Endothelial cell of umbilical vein (primary cell): ENCODE measurements at regions not wholly inside any gene's neighbourhood (a gene's known extent, or its start where the extent isn't known, plus 50 kb on each side); places are given as distances from the start of the nearest gene placed in this dataset.

Source experiments
- BruUV-seq: library from RNA; stranded (reverse); fragments of 400-500 nt; replicated peaks from 2 replicates; lab custom pipeline; 2021; lab: Mats Ljungman, UMichigan
- CTCF ChIA-PET: fragments of 300-600, 350-600 bp; sonication (Branson Sonifier 250); formaldehyde crosslinking; loops from one replicate; lab custom pipeline; 2021; ENCODE audit warnings: antibody characterized with exemption, inconsistent platforms; lab: Charles Lee
- POLR2A ChIA-PET: fragments of 300-600, 350-600 bp; sonication (Branson Sonifier 250); formaldehyde crosslinking; loops from one replicate; lab custom pipeline; 2021; ENCODE audit warnings: antibody characterized with exemption, inconsistent platforms; lab: Charles Lee
- DNase-seq: peaks from one replicate; pipeline ENCODE4 v3.0.0-alpha.2; 2011; ENCODE audit warnings: low read depth, low spot score
- FAIRE-seq: peaks from 2 replicates; lab custom pipeline; 2011; peaks lifted over from hg19 to GRCh38; lab: Jason Lieb, UNC
- H2AFZ ChIP-seq: 2 replicates; pipeline ENCODE4 v1.6.0; 2012; ENCODE audit warnings: low read depth, low read length, control low read depth, inconsistent platforms
- H3K27ac ChIP-seq: 2 replicates; pipeline ENCODE4 v1.5.1; 2011; ENCODE audit warnings: low read depth, mild to moderate bottlenecking, control low read depth, low read length, moderate library complexity; ENCODE audit not compliant: insufficient read depth
- H3K27me3 ChIP-seq, 2 experiments: 2 replicates each; pipeline versions ENCODE4 v1.6.0 to v1.6.1; 2011; ENCODE audit warnings: low read length in 2 of 2, mixed read lengths in 1 of 2; ENCODE audit not compliant: control insufficient read depth in 2 of 2, insufficient read depth in 2 of 2
- H3K36me3 ChIP-seq, 2 experiments: 2 replicates in 1 of 2; 3 replicates in 1 of 2; pipeline ENCODE4 v1.5.1; 2011; ENCODE audit warnings: low read length in 2 of 2, mild to moderate bottlenecking in 1 of 2, moderate library complexity in 1 of 2; ENCODE audit not compliant: control insufficient read depth in 2 of 2, insufficient read depth in 2 of 2; ENCODE audit errors: extremely low read depth in 1 of 2
- H3K4me1 ChIP-seq: 3 replicates; pipeline ENCODE4 v1.5.1; 2011; ENCODE audit warnings: mild to moderate bottlenecking, low read length; ENCODE audit not compliant: control insufficient read depth, insufficient read depth; ENCODE audit errors: extremely low read depth
- H3K4me2 ChIP-seq: 2 replicates; pipeline ENCODE4 v1.6.1; 2011; ENCODE audit warnings: low read length, control low read depth, mixed read lengths; ENCODE audit not compliant: insufficient read depth
- H3K4me3 ChIP-seq, 3 experiments: fragments of 200-600 bp in 1 of 3; sonication (generic), shearing (Covaris generic) in 1 of 3; replicated peaks in 1 of 3; 2 replicates each; pipeline ENCODE4 v1.5.1; 2011 to 2016; ENCODE audit warnings: control low read depth in 3 of 3, low read length in 3 of 3, mild to moderate bottlenecking in 2 of 3, inconsistent platforms in 1 of 3, low read depth in 1 of 3, moderate library complexity in 1 of 3; ENCODE audit not compliant: insufficient read depth in 1 of 3
- H3K79me2 ChIP-seq: 2 replicates; pipeline ENCODE4 v1.6.0; 2012; ENCODE audit warnings: low read length, inconsistent platforms; ENCODE audit not compliant: control insufficient read depth, insufficient read depth
- H3K9ac ChIP-seq: replicated peaks from 2 replicates; pipeline ENCODE3; 2011; ENCODE audit warnings: low read length, control low read depth; ENCODE audit not compliant: insufficient read depth; ENCODE audit errors: extremely low read depth
- H3K9me1 ChIP-seq: replicated peaks from 3 replicates; pipeline ENCODE4 v1.6.0; 2011; ENCODE audit warnings: mild to moderate bottlenecking, low read length; ENCODE audit not compliant: control insufficient read depth, insufficient read depth; ENCODE audit errors: extremely low read depth
- H3K9me3 ChIP-seq: replicated peaks from 2 replicates; pipeline ENCODE4 v1.5.1; 2012; ENCODE audit warnings: low read length, inconsistent platforms; ENCODE audit not compliant: control insufficient read depth, insufficient read depth
- H4K20me1 ChIP-seq: replicated peaks from 2 replicates; pipeline ENCODE3; 2011; ENCODE audit warnings: mild to moderate bottlenecking, low read length; ENCODE audit not compliant: control insufficient read depth, insufficient read depth; ENCODE audit errors: extremely low read depth
- FOS ChIP-seq: IDR thresholded peaks from 2 replicates; pipeline ENCODE4 v1.6.1; 2011; ENCODE audit warnings: mild to moderate bottlenecking, low read length, moderate library complexity, borderline replicate concordance; ENCODE audit not compliant: insufficient read depth
- GATA2 ChIP-seq: IDR thresholded peaks from 2 replicates; pipeline ENCODE4 v1.7.0; 2011; ENCODE audit warnings: low read depth, mild to moderate bottlenecking, moderate library complexity, mixed read lengths, low read length; ENCODE audit not compliant: insufficient read length, insufficient read depth
- JUN ChIP-seq: IDR thresholded peaks from 2 replicates; pipeline ENCODE4 v1.6.1; 2011; ENCODE audit warnings: borderline replicate concordance, low read depth; ENCODE audit not compliant: insufficient read length, insufficient read depth
- MYC ChIP-seq: IDR thresholded peaks from one replicate; pipeline ENCODE4 v1.6.1; 2011; ENCODE audit warnings: mild to moderate bottlenecking, low read depth, low read length
- POLR2A ChIP-seq: IDR thresholded peaks from 2 replicates; pipeline ENCODE4 v1.6.1; 2012; ENCODE audit warnings: low read depth, mild to moderate bottlenecking, control low read depth, low read length
- POLR2AphosphoS5 ChIP-seq: IDR thresholded peaks from 2 replicates; pipeline ENCODE4 v1.6.1; 2012; ENCODE audit warnings: low read depth, mild to moderate bottlenecking, control low read depth, low read length, moderate library complexity; ENCODE audit not compliant: insufficient read depth
- dilution Hi-C: fragments of 300-500 bp; cut with MboI; formaldehyde crosslinking; loops from one replicate; pipeline ENCODE4 v1.15.0; 2019; ENCODE audit warnings: low sequenced_read_pairs; ENCODE audit not compliant: extremely low pct_ligation_motif_present
- intact Hi-C: fragments of 100-400 bp; cut with micrococcal nuclease; formaldehyde crosslinking; loops from one replicate; pipeline ENCODE4 v1.10.0; 2022
- TF ChIP-seq, protein P1 (sequence below), 2 donors: IDR thresholded peaks; 1 replicate in 1 of 2; 2 replicates in 1 of 2; pipeline ENCODE4 v1.5.1; 2011; ENCODE audit warnings: low read length in 2 of 2, mild to moderate bottlenecking in 2 of 2, moderate library complexity in 2 of 2, control low read depth in 1 of 2, inconsistent platforms in 1 of 2, low read depth in 1 of 2; ENCODE audit not compliant: insufficient read depth in 1 of 2; ENCODE audit errors: extremely low read depth in 1 of 2
- TF ChIP-seq, protein P2 (sequence below): IDR thresholded peaks from 2 replicates; pipeline ENCODE4 v1.6.1; 2011; ENCODE audit not compliant: insufficient read depth, insufficient read length

DNA sequence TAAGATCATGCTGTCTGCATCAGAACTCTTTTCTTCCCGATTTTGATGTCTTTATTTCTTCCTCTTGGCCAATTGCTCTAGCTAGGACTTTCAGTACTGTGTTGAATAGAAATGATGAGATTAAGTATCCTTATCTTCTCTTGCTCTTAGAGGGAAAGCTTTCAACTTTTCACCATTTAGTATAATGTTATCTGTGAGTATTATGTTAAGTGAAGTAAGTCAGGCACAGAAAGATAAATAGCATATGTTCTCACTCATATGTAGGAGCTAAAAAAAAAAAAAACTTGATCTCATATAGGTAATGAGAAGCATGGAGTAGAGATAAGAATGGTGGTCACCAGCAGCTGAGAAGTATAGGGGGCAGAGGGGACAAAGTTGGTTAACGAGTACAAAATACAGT, 1089.5 kb downstream of the TDRD15 start:
- H3K79me2 ChIP-seq = no peaks in the 10 kb centered on the region
- H3K4me3 ChIP-seq = no peak overlapping the region
- no peaks in the 10 kb centered on the region for H3K9me1 ChIP-seq
- no peaks in the 10 kb centered on the region for H3K4me1 ChIP-seq
- ChIA-PET POLR2A (no interaction called here), CTCF (no interaction called here)
- H3K9ac ChIP-seq = no peak overlapping the region
- DNase-seq = no peak
- no peaks in the 10 kb centered on the region for H3K27me3 ChIP-seq
- no peaks in the 10 kb centered on the region for H3K36me3 ChIP-seq
- intact Hi-C loops = no loop called here
- H2AFZ ChIP-seq = no peak overlapping the region
- no peak for FAIRE-seq
- peaks cover 2% of the 10 kb centered on the region for H3K9me3 ChIP-seq
- no peak overlapping the region for H3K27ac ChIP-seq
- no peak overlapping the region for H3K4me2 ChIP-seq
- dilution Hi-C loops = no loop called here
- no peak for TF ChIP-seq JUN
- no peak for TF ChIP-seq GATA2
- TF ChIP-seq, protein P1, sequence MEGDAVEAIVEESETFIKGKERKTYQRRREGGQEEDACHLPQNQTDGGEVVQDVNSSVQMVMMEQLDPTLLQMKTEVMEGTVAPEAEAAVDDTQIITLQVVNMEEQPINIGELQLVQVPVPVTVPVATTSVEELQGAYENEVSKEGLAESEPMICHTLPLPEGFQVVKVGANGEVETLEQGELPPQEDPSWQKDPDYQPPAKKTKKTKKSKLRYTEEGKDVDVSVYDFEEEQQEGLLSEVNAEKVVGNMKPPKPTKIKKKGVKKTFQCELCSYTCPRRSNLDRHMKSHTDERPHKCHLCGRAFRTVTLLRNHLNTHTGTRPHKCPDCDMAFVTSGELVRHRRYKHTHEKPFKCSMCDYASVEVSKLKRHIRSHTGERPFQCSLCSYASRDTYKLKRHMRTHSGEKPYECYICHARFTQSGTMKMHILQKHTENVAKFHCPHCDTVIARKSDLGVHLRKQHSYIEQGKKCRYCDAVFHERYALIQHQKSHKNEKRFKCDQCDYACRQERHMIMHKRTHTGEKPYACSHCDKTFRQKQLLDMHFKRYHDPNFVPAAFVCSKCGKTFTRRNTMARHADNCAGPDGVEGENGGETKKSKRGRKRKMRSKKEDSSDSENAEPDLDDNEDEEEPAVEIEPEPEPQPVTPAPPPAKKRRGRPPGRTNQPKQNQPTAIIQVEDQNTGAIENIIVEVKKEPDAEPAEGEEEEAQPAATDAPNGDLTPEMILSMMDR (IDR thresholded peaks at IDR 0.05; ENCODE audit: extremely low read depth in 1 of 2, insufficient read depth in 1 of 2, low read depth in 1 of 2, low read length in 2 of 2) = no peak
- TF ChIP-seq FOS = no peak
- no peaks in the 10 kb centered on the region for H4K20me1 ChIP-seq
- no TSS peak for BruUV-seq

DNA sequence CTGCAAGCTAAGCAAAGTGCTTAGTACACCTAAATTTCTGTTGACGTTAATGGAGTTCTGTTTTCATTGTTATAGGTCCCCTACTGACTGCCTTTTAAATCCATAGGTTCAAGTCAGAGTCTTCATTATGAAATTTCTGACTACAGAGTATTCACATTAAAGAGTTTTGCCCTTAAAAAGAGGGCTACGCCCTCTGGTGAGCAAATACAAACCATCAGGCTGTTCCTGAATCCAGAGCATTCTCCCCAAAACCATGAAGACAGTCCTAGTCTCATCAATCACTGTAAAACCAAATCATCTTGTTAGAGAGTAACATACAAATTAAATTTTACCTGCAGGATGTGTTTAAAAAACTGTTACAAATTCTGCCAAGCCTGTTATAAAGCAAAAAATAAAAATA, 1091.7 kb downstream of the TDRD15 start:
- CTCF ChIA-PET = no interaction called here
- Histone ChIP-seq H3K4me2 (no peak overlapping the region), H2AFZ (no peak overlapping the region), H3K27me3 (no peaks in the 10 kb centered on the region), H3K79me2 (no peaks in the 10 kb centered on the region), H4K20me1 (no peaks in the 10 kb centered on the region), H3K27ac (no peak overlapping the region), H3K4me1 (no peaks in the 10 kb centered on the region), H3K4me3 (no peak overlapping the region), H3K9ac (no peak overlapping the region), H3K9me3 (no peaks in the 10 kb centered on the region), H3K36me3 (no peaks in the 10 kb centered on the region), H3K9me1 (no peaks in the 10 kb centered on the region)
- DNase-seq (no peak), FAIRE-seq (no peak)
- POLR2A ChIA-PET = no interaction called here
- BruUV-seq = no TSS peak
- dilution Hi-C loops (no loop called here), intact Hi-C loops (no loop called here)
- no peak for TF ChIP-seq GATA2
- TF ChIP-seq, protein P2, sequence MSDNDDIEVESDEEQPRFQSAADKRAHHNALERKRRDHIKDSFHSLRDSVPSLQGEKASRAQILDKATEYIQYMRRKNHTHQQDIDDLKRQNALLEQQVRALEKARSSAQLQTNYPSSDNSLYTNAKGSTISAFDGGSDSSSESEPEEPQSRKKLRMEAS = no peak
- TF ChIP-seq, protein P1 (IDR thresholded peaks at IDR 0.05; ENCODE audit: extremely low read depth in 1 of 2, insufficient read depth in 1 of 2, low read depth in 1 of 2, low read length in 2 of 2) = no peak
- no peak for TF ChIP-seq POLR2A
- no peak for TF ChIP-seq MYC
- no peak for TF ChIP-seq POLR2AphosphoS5
